ENCODE measurements at regions not wholly inside any gene's neighbourhood (a gene's known extent, or its start where the extent isn't known, plus 50 kb on each side); places are given as distances from the start of the nearest gene placed in this dataset.

DNA sequence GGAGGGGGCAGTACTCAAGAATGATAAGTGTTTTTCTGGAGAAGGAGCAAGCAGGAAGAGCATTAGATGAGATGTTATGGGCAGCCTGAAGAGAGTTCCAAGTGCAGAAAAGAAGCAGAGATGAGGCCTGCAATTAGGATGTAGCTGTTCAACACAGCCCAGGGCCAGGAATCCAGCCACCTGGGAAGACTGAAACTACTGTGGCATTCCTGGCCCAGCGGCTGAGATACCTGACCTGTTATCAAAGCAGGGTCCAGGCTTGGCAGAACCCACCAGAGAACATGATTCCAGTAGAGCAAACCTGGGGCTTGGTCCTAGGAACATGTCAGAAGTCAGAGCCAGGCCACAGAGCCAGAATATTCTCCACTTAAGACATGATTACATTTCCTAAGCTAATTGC, 73.3 kb upstream of the LRCH1 start:
- no peaks in the 10 kb centered on the region for H3K4me1 ChIP-seq (ENCODE audit: control insufficient read depth in 4 of 4, insufficient read depth in 4 of 4, low read length in 3 of 4)
- TF ChIP-seq HNF4G (IDR thresholded peaks at IDR 0.05) (no peak), RAD21 (IDR thresholded peaks at IDR 0.05) (no peak), FOXA1 (IDR thresholded peaks at IDR 0.05) (no peak), RXRA (IDR thresholded peaks at IDR 0.05) (no peak)
- TF ChIP-seq, protein P1, sequence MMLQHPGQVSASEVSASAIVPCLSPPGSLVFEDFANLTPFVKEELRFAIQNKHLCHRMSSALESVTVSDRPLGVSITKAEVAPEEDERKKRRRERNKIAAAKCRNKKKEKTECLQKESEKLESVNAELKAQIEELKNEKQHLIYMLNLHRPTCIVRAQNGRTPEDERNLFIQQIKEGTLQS (IDR thresholded peaks at IDR 0.05) = no peak
- DNase-seq (ENCODE audit: low spot score) = no peak
- no peaks in the 10 kb centered on the region for H3K36me3 ChIP-seq (ENCODE audit: control insufficient read depth in 4 of 4, insufficient read depth in 3 of 4, low read depth in 1 of 4, low read length in 3 of 4)
- H3K27me3 ChIP-seq (ENCODE audit: control insufficient read depth in 4 of 4, insufficient read depth in 4 of 4, low read length in 3 of 4) = peaks cover 0 to 3% (median 0%) of the 10 kb centered on the region in 4 donors
- no peak overlapping the region for H3K4me3 ChIP-seq (ENCODE audit: low read depth in 1 of 3, low read length in 3 of 3)
- WGBS = 85% methylated on average over 1 of the region's 1 CpG
- no peak overlapping the region for H3K9ac ChIP-seq (ENCODE audit: low read depth in 1 of 2, low read length in 2 of 2)
- no peak overlapping the region for H3K27ac ChIP-seq (ENCODE audit: low read depth in 1 of 2, low read length in 2 of 2)
- H3K9me3 ChIP-seq (ENCODE audit: control insufficient read depth in 4 of 4, low read length in 3 of 4) = peaks cover 0 to 4% (median 1%) of the 10 kb centered on the region in 4 donors

DNA sequence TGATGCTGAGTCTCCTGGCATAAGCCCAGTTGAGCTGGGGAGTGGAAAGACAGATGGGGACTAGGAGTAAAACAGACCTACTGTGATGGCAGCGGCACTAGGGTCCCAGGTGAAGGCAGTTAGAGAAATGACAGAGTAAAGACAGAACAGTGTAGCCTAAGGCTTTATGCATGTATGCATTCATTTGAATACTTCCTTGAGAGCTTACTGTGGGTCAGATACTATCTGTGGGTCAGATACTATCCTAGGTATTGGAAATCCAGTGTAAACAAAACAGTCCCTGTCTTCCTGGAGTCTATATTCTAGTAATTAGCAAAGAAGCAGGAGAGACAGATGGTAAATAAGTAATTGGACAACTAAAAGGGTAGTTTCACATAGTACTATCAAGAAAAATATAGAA, 73.7 kb upstream of the LRCH1 start:
- no peaks in the 10 kb centered on the region for H3K4me1 ChIP-seq (ENCODE audit: control insufficient read depth in 4 of 4, insufficient read depth in 4 of 4, low read length in 3 of 4)
- WGBS = 98% methylated on average over 1 of the region's 1 CpG

More for the DNA sequence above, 73.7 kb upstream of the LRCH1 start:
- H3K9me3 ChIP-seq (ENCODE audit: control insufficient read depth in 4 of 4, low read length in 3 of 4) = peaks cover 0 to 4% (median 1%) of the 10 kb centered on the region in 4 donors
- no peak overlapping the region for H3K4me3 ChIP-seq (ENCODE audit: low read depth in 1 of 3, low read length in 3 of 3)
- no peaks in the 10 kb centered on the region for H3K36me3 ChIP-seq (ENCODE audit: control insufficient read depth in 4 of 4, insufficient read depth in 3 of 4, low read depth in 1 of 4, low read length in 3 of 4)
- no peak for TF ChIP-seq NR2F2 (IDR thresholded peaks at IDR 0.05)
- TF ChIP-seq JUND (IDR thresholded peaks at IDR 0.05) = no peak
- TF ChIP-seq EGR1 (IDR thresholded peaks at IDR 0.05; ENCODE audit: low read depth in 2 of 2) = no peak
- no peak for TF ChIP-seq FOXA2 (IDR thresholded peaks at IDR 0.05)
- no peak for TF ChIP-seq RXRA (IDR thresholded peaks at IDR 0.05)
- TF ChIP-seq RAD21 (IDR thresholded peaks at IDR 0.05) = no peak
- TF ChIP-seq TAF1 (conservative IDR thresholded peaks at IDR 0.05) = no peak
- no peak for TF ChIP-seq YY1 (IDR thresholded peaks at IDR 0.05)
- TF ChIP-seq GABPA (IDR thresholded peaks at IDR 0.05 in 1 of 2, conservative IDR thresholded peaks at IDR 0.05 in 1 of 2) = no peak
- TF ChIP-seq, protein P2, sequence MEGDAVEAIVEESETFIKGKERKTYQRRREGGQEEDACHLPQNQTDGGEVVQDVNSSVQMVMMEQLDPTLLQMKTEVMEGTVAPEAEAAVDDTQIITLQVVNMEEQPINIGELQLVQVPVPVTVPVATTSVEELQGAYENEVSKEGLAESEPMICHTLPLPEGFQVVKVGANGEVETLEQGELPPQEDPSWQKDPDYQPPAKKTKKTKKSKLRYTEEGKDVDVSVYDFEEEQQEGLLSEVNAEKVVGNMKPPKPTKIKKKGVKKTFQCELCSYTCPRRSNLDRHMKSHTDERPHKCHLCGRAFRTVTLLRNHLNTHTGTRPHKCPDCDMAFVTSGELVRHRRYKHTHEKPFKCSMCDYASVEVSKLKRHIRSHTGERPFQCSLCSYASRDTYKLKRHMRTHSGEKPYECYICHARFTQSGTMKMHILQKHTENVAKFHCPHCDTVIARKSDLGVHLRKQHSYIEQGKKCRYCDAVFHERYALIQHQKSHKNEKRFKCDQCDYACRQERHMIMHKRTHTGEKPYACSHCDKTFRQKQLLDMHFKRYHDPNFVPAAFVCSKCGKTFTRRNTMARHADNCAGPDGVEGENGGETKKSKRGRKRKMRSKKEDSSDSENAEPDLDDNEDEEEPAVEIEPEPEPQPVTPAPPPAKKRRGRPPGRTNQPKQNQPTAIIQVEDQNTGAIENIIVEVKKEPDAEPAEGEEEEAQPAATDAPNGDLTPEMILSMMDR (IDR thresholded peaks at IDR 0.05; ENCODE audit: low read depth, low read length, missing input control) = no peak
- TF ChIP-seq, protein P3, sequence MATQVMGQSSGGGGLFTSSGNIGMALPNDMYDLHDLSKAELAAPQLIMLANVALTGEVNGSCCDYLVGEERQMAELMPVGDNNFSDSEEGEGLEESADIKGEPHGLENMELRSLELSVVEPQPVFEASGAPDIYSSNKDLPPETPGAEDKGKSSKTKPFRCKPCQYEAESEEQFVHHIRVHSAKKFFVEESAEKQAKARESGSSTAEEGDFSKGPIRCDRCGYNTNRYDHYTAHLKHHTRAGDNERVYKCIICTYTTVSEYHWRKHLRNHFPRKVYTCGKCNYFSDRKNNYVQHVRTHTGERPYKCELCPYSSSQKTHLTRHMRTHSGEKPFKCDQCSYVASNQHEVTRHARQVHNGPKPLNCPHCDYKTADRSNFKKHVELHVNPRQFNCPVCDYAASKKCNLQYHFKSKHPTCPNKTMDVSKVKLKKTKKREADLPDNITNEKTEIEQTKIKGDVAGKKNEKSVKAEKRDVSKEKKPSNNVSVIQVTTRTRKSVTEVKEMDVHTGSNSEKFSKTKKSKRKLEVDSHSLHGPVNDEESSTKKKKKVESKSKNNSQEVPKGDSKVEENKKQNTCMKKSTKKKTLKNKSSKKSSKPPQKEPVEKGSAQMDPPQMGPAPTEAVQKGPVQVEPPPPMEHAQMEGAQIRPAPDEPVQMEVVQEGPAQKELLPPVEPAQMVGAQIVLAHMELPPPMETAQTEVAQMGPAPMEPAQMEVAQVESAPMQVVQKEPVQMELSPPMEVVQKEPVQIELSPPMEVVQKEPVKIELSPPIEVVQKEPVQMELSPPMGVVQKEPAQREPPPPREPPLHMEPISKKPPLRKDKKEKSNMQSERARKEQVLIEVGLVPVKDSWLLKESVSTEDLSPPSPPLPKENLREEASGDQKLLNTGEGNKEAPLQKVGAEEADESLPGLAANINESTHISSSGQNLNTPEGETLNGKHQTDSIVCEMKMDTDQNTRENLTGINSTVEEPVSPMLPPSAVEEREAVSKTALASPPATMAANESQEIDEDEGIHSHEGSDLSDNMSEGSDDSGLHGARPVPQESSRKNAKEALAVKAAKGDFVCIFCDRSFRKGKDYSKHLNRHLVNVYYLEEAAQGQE (IDR thresholded peaks at IDR 0.05) = no peak
- TF ChIP-seq, protein P4, sequence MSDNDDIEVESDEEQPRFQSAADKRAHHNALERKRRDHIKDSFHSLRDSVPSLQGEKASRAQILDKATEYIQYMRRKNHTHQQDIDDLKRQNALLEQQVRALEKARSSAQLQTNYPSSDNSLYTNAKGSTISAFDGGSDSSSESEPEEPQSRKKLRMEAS (IDR thresholded peaks at IDR 0.05) = no peak
- TF ChIP-seq HNF4G (IDR thresholded peaks at IDR 0.05) = no peak
- H3K27me3 ChIP-seq (ENCODE audit: control insufficient read depth in 4 of 4, insufficient read depth in 4 of 4, low read length in 3 of 4) = peaks cover 0 to 3% (median 0%) of the 10 kb centered on the region in 4 donors
- DNase-seq (ENCODE audit: low spot score) = no peak
- no peak overlapping the region for H3K9ac ChIP-seq (ENCODE audit: low read depth in 1 of 2, low read length in 2 of 2)
- no peak overlapping the region for H3K27ac ChIP-seq (ENCODE audit: low read depth in 1 of 2, low read length in 2 of 2)
